Right renal pelvis (tissue), 4 donors: ENCODE measurements at regions not wholly inside any gene's neighbourhood (a gene's known extent, or its start where the extent isn't known, plus 50 kb on each side); places are given as distances from the start of the nearest gene placed in this dataset.
A peak's percentile ranks its signal among the peaks of the same experiment; 100 is the strongest.
"Not testable (repeated sequence)": the region's sequence is repeated elsewhere in the genome, so short reads cannot be mapped to it uniquely, and the experiment has no call there.

Experiments
- DNase-seq, 4 donors: peaks; one replicate each; pipeline ENCODE4 v3.0.0-alpha.2; 2013; ENCODE audit warnings: low read depth in 4 of 4, low spot score in 3 of 4, missing footprints in 1 of 4

DNA sequence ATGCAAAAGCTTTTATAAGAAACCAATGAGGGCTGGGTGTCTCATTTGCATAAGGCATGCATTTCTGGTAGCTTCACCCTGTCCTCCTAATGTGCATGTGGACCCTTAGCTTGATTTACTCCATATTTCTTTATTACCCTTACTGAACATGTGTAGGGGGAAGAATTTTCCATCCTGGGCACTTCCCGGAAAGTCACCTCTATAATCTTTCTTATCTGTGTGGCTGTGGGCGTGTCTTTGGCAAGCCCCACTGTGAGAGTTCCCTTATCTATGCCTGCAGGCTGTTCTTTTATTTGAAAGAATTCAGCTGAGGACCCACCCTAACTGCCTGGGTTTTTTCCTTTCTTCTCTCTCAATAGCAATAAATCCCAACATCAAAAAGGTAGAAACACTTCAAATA, 627.8 kb downstream of the DOK5 start:
- DNase-seq = no peak

GRCh38 chr20:55099251-55099650, 623.9 kb downstream of the DOK5 start:
- DNase-seq = no peak

DNA sequence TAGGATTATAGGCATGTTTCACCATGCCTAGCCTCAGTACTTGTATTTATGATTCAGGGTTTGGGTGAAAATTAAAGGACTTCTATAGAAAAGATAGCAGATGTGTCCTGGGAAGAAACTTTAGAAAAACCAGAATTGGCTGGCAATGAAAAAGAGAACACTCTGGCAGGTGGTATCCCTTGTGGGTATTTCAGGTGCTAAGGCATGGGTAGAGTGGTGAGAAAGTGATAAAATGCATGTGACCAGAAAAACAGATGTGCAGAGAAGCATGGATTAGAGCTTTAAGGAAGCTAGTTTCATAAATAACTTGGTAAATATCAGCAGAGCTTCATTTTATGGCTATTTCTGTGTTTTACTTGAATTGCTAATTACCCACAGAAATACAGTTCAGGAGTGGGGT, 622.2 kb downstream of the DOK5 start:
- DNase-seq = no peak

DNA sequence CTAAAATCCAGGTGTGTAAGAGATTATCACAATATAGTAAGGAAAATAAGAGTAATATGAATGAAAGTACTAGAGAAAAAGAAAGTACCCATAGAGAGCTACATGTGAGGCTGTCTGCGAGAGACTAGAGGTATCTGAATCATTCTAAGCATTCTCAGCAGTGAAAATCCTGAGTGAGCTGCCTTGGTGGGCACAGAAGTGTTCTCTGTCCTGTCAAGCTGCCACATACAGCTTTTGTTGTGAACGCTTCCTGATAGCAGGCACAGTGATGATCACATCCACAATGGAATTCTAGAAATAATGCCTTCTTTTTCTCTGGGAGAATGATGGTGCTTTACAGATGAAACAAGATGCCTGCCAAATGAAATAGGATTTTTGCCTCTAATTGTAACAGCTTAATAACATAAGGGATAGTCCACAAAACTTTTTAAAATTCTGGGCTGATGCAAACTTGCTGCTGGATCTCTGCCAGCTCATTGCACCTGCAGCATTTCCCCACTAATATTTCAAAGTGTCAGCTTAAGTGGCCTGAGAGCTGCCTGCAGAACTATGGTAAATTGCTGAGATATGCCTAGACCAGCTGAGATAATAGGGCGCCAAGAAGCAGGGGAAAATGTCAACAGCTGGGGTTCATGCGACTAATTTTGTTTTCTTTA, 620.5 kb downstream of the DOK5 start:
- DNase-seq = no peak

DNA sequence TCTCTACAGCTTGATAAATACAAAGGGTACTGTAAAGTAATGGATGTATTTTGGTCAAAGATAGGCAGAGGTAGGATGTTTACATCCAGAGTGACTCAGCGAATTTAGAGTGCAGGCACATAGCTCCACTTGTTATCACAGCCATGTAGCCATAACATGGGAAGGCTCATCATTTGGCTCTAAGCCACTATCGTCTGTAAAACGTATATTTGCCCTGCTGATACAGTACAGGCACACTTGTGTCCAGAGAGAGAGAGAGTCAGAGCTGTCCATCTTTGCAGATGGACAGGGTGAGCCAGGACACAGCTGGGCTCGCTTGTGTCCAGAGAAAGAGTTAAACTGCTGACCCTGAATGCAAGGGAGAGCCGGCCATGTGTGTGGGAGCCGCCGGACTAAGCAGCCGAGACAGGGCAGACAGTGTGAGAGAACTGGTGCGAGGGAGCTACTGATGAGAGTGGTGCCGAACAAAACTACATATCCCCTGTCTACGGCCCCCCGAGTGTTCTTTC, 619.0 kb downstream of the DOK5 start:
- DNase-seq = peak in 1 of 4 donors; percentile 16

GRCh38 chr20:55090286-55090685, 614.9 kb downstream of the DOK5 start:
- peak in 2 of 4 donors; percentile 28 to 33 for DNase-seq

GRCh38 chr20:55086421-55086820, 611.0 kb downstream of the DOK5 start:
- no peak for DNase-seq

GRCh38 chr20:55079917-55080316, 604.5 kb downstream of the DOK5 start:
- no peak for DNase-seq

GRCh38 chr20:55074266-55074840, 599.0 kb downstream of the DOK5 start:
- DNase-seq = not testable (repeated sequence)

DNA sequence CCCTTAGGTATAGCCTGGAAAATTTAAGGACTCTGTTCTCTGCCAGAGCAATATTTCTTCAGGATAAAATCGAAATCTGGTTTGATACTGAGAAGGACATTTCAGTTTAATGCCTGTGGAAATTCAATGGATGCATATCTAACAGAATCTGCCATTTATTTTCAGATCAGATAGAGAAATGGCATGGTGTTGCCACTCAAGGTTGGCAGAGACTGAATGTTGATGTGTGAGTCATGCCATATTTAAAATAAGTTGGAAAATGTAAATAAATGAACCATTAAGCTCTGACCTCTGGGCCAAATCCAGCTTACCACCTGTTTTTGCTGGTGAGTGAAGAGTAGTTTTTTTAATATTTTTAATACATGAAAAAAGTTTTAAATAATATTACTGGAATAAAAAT, 594.6 kb downstream of the DOK5 start:
- no peak for DNase-seq

DNA sequence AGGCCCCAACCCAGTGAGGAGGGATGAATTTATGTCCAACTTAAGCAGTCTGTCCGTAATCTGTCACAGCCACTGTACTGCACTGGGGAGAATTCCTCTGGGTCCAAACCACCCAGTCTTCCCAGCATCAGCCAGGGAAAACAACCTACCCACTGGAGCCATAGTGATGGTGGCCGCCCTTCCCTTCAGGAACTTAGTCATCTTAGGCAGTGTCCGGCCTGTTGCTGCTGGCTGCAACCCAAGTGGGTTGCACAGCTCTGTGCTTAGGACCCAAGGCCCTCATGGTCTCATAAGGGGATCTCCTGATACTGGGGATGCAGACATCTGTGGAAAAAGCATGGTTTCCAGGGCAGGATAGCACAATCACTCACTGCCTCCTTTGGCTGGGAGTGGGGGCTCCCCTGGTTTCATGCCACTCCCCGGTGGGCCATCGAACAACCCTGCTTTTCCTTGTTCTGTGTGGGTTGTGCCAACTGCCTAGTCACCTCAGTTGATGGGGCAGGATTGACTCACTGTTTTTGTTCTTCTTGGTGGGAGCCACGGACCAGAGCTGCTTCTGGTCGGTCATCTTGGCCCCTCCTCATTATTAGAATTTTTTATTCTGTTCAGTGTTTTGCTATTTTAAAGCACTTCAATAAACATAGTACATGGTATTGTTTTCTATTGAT, 591.9 kb downstream of the DOK5 start:
- no peak for DNase-seq

DNA sequence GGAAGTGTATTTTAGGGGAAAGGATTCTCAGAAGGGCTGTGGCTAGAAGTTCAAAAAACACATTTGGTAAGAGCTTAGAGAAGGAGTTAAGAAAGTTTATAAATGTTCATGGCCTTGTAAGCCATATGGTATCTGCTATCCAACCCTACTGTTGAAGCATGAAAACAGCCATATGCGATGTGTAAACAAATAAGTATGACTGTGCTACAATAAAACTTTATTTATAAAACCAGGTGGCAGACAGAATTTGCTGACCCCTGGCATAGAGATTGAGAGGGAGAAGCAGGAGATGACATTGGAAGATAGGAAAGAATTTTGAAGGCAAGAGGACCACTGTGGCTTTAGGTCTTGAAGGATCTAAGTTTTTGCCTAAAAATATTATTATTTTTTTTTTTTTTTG, 583.5 kb downstream of the DOK5 start:
- DNase-seq = no peak

DNA sequence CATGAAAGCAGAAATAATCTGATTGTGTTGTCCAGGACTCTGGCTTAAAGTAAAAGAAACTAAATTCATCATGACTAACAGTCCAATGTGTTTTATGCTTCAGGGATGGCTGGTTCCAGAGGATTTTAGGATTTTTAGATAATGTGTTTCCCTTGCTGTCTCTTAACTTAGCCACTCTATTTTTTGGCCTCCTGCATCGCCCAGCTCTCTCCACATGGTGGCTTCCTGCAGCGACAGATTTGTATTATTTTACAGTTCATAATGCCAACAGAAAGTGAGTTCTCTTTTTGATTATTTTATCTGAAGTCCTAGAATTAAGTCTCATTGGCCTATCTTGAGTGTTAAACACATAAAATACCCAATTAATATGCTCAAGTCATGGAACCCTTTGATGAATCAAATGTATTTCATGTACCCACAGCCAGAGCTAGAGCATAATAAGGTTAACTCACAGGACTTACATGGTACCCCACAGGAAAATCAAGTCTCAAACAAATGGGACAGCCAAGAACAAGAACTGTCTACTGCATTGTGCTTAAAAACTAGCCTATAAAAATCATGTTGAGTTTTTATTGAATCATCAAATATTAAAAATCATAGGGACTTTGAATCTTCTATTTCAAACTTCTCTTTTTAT, 582.5 kb downstream of the DOK5 start:
- DNase-seq = no peak

DNA sequence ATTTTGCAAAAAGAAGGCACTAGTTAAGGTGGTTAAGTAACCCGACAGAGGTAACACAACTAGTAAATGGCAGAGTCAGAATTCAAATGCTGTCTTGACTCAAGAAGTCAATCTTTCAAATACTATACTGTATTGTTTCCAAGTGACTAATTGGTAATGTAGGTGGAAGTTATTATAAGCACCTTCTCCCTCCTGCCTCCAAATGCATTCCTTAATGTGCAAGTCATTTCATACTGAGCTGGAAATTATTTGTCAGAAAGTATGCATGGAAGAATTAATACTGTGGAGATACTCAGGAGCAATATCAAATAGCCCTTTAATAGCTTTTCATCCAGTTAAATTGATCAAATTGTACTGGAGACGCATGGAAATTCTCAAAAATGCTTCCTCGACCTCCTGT, 579.1 kb downstream of the DOK5 start:
- DNase-seq = no peak

DNA sequence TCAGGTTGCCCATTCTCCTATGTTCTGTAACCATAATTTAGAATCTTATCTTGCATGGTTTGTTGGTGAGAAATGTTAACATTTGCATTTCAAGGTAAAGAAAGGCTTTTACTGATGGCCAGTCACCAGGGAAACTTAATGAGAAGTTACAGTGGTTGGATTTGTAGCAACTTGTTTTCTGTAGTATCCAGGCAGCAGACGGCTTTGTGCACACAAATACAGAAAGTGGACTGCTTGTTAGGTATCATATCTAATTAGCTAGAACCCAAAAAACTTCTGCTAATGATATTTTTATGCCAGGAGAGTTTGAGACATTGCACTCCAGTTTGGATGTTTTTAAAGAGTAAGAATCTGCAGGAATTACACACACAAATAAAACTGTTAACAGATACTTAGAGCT, 578.0 kb downstream of the DOK5 start:
- DNase-seq = no peak

DNA sequence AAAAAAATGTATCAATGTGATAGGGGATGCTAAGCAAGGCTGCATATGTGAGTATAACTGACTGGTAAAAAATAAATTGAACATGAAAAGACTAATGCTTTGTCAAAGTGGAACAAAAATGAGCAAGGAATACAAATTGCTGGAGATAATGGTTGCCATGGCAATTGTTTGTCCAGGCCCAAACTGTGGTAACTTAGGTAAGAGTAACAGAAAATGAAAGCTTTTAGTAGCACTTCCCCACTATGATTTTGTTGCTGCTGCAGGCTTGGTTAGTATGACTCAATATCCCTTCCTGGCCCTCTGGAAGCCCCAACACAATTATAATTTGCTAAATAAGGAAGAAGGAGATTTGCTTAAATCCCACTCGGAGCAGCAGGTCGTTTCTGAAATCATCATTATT, 577.1 kb downstream of the DOK5 start:
- DNase-seq = no peak

DNA sequence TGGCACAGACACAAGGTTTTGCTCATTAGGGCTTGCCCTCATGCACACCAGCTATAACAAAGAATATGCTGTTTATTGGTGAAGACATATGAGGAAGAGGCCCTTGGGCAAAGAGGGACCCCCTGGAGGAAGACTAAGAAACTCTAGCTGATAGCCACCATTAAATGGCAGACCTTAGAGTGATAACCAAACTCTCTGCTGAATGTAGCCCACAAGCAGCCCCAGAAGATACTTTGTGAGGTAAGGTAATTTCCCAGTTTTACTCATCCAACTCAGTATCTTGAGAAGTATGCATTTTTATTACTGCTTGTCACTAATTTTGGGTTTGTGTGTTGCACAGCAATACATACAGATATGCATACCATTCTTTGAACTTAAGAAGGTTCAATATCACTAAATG, 563.3 kb downstream of the DOK5 start:
- DNase-seq = no peak

- no peak for DNase-seq
These were observed 556.6 kb downstream of the DOK5 start for GRCh38 chr20:55031971-55032370.

GRCh38 chr20:55014766-55015165, 539.4 kb downstream of the DOK5 start:
- DNase-seq = no peak

DNA sequence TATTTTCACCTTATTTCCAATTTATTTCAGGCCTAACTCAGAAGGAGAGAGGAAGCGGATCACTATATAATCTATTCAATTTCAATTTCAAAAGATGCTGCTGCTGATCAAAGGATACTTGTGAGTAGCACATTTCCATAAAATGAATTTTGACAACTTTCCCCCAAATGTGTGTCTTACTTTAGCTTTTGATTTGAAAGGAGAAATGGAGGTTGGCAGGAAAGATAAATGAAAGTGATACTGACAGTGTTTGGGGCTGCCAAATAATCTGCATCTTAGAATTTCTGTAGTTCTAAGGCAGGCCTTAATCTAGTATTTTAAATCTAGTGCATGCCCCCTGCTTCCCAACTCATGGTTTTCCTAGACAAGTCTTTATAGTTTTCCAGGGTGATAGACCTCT, 535.4 kb downstream of the DOK5 start:
- DNase-seq = no peak

GRCh38 chr20:55009066-55009465, 533.7 kb downstream of the DOK5 start:
- no peak for DNase-seq

DNA sequence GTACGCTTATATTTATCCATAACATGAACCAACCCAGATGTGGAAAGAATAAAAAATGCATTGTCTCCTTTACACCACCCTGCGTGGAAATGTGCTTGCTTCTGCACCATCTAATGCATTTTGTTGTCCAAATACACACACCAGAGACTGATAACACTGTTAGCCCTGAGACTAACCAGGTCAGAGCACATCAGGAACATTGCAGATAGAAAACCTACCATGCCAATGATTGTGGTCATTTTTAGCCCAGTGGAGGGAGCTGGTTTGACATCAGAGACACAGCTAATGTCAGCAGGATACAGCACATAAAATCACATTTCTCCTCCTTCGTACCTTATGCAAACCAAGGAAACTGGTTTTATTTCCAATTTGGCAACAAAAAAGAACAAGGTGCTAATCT, 528.7 kb downstream of the DOK5 start:
- DNase-seq = no peak
